HepG2 (cell line): ENCODE measurements at regions not wholly inside any gene's neighbourhood (a gene's known extent, or its start where the extent isn't known, plus 50 kb on each side); places are given as distances from the start of the nearest gene placed in this dataset.

Source experiments
- ATAC-seq: fragments of 200-7000 bp; cut with Tn5 transposase; 3 replicates; pipeline ENCODE4 v1.9.1; 2020; ENCODE audit warnings: mild to moderate bottlenecking, moderate library complexity
- BruUV-seq: library from RNA; stranded (reverse); fragments of 400-500 nt; replicated peaks from 2 replicates; lab custom pipeline; 2021; lab: Mats Ljungman, UMichigan
- CTCF ChIA-PET: fragments of 300-600 bp; formaldehyde crosslinking; extraction: SDS; loops from one replicate; lab custom pipeline; 2021; ENCODE audit warnings: low total read pairs, inconsistent platforms, low intra/inter-chr PET ratio; lab: Yijun Ruan, JAX
- POLR2A ChIA-PET: fragments of 350-600 bp; sonication (Branson Sonifier 250); formaldehyde crosslinking; loops from one replicate; lab custom pipeline; 2020; ENCODE audit warnings: antibody characterized with exemption, inconsistent platforms; lab: Yijun Ruan, JAX
- DNase-seq: peaks from one replicate; pipeline ENCODE4 v3.0.0-alpha.2; 2015; ENCODE audit warnings: low spot score
- FAIRE-seq: peaks from 3 replicates; lab custom pipeline; 2011; peaks lifted over from hg19 to GRCh38; lab: Jason Lieb, UNC
- H2AFZ ChIP-seq: one replicate; pipeline ENCODE4 v1.6.1; 2011; ENCODE audit warnings: low read length, inconsistent platforms
- H3K27ac ChIP-seq: fragments of 300-600 bp; 3 replicates; pipeline ENCODE4 v1.8.0; 2011; ENCODE audit warnings: mixed run types, mild to moderate bottlenecking, mixed read lengths, low read length, inconsistent platforms; ENCODE audit not compliant: insufficient read depth; ENCODE audit errors: extremely low read length
- H3K27me3 ChIP-seq, 2 experiments: fragments of 200-600 bp in 1 of 2; 2 replicates in 1 of 2; 3 replicates in 1 of 2; pipeline versions ENCODE4 v1.6.0 to v1.8.0; 2011; ENCODE audit warnings: low read length in 2 of 2, mild to moderate bottlenecking in 2 of 2, moderate library complexity in 2 of 2, inconsistent platforms in 1 of 2; ENCODE audit not compliant: insufficient read depth in 2 of 2, control insufficient read depth in 1 of 2
- H3K36me3 ChIP-seq, 2 experiments: fragments of 200-600 bp in 1 of 2; replicated peaks in 1 of 2; 2 replicates in 1 of 2; 3 replicates in 1 of 2; pipeline versions ENCODE4 v1.5.1 to v1.8.0; 2011; ENCODE audit warnings: low read length in 2 of 2, inconsistent platforms in 1 of 2; ENCODE audit not compliant: insufficient read depth in 2 of 2, control insufficient read depth in 1 of 2
- H3K4me1 ChIP-seq: 2 replicates; pipeline ENCODE4 v1.5.1; 2012; ENCODE audit warnings: low read length, inconsistent platforms; ENCODE audit not compliant: insufficient read depth
- H3K4me2 ChIP-seq: 2 replicates; pipeline ENCODE4 v1.6.0; 2011; ENCODE audit warnings: low read depth, low read length, inconsistent platforms
- H3K4me3 ChIP-seq, 3 experiments: fragments of 200-600 bp in 1 of 3; sonication (generic), shearing (Covaris generic) in 1 of 3; replicated peaks in 1 of 3; 2 replicates each; pipeline ENCODE4 v1.5.1; 2011 to 2016; ENCODE audit warnings: low read length in 3 of 3, inconsistent platforms in 2 of 3, low read depth in 2 of 3, mild to moderate bottlenecking in 2 of 3, control low read depth in 1 of 3, mixed read lengths in 1 of 3; ENCODE audit not compliant: insufficient read depth in 1 of 3
- H3K79me2 ChIP-seq: one replicate; pipeline ENCODE4 v1.6.1; 2011; ENCODE audit warnings: low read length, inconsistent platforms; ENCODE audit not compliant: insufficient read depth
- H3K9ac ChIP-seq: 2 replicates; pipeline ENCODE4 v1.6.0; 2011; ENCODE audit warnings: mild to moderate bottlenecking, low read depth, low read length, inconsistent platforms; ENCODE audit not compliant: insufficient read depth
- H3K9me3 ChIP-seq: 2 replicates; pipeline ENCODE4 v1.5.1; 2012; ENCODE audit warnings: mild to moderate bottlenecking, low read length
- H4K20me1 ChIP-seq: 2 replicates; pipeline ENCODE4 v1.6.0; 2011; ENCODE audit warnings: inconsistent platforms, mild to moderate bottlenecking, low read length, moderate library complexity; ENCODE audit not compliant: insufficient read depth
- DZIP1 ChIP-seq: sonication (generic); formaldehyde crosslinking; IDR thresholded peaks from 2 replicates; pipeline ENCODE4 v1.5.0; 2020; ENCODE audit warnings: mild to moderate bottlenecking, missing genetic modification reagents
- SIN3A ChIP-seq: IDR thresholded peaks from 2 replicates; pipeline ENCODE4 v1.6.1; 2011; ENCODE audit warnings: low read depth, mild to moderate bottlenecking, control low read depth, low read length, borderline replicate concordance
- TOE1 ChIP-seq: sonication (generic); formaldehyde crosslinking; IDR thresholded peaks from 2 replicates; pipeline ENCODE4 v1.4.0; 2020; ENCODE audit warnings: mild to moderate bottlenecking, missing genetic modification reagents
- ZNF124 ChIP-seq: sonication (generic); formaldehyde crosslinking; IDR thresholded peaks from 2 replicates; pipeline ENCODE4 v1.4.0; 2020; ENCODE audit warnings: missing genetic modification reagents
- ZNF143 ChIP-seq: sonication (generic); formaldehyde crosslinking; IDR thresholded peaks from 2 replicates; pipeline ENCODE4 v1.4.0; 2020; ENCODE audit warnings: missing genetic modification reagents
- ZNF530 ChIP-seq: sonication (generic); formaldehyde crosslinking; IDR thresholded peaks from 2 replicates; pipeline ENCODE4 v1.5.0; 2020; ENCODE audit warnings: low read depth, mild to moderate bottlenecking, missing genetic modification reagents
- WGBS: methylation state at CpG from one replicate; pipeline ENCODE4 v1.1.6; 2017; ENCODE audit warnings: low lambda C conversion rate; 5-methylcytosine and 5-hydroxymethylcytosine counted together
- in situ Hi-C: cut with HindIII; loops from 2 replicates; pipeline ENCODE4 v1.10.0; 2017; ENCODE audit warnings: low pct_unique_long_range_greater_than_20kb; ENCODE audit not compliant: extremely low pct_ligation_motif_present
- intact Hi-C: fragments of 100-400 bp; cut with micrococcal nuclease; formaldehyde crosslinking; loops from one replicate; pipeline ENCODE4 v1.10.0; 2022; ENCODE audit not compliant: unreplicated experiment
- TF ChIP-seq, protein P1 (sequence below): sonication (generic); formaldehyde crosslinking; IDR thresholded peaks from 2 replicates; pipeline ENCODE4 v1.4.0; 2020; ENCODE audit warnings: low read depth, mild to moderate bottlenecking, missing genetic modification reagents

- no peak for TF ChIP-seq ZNF143
Measured at GRCh38 chr1:93815366-93816110, 63.5 kb downstream of the DNTTIP2 start (continued).

DNA sequence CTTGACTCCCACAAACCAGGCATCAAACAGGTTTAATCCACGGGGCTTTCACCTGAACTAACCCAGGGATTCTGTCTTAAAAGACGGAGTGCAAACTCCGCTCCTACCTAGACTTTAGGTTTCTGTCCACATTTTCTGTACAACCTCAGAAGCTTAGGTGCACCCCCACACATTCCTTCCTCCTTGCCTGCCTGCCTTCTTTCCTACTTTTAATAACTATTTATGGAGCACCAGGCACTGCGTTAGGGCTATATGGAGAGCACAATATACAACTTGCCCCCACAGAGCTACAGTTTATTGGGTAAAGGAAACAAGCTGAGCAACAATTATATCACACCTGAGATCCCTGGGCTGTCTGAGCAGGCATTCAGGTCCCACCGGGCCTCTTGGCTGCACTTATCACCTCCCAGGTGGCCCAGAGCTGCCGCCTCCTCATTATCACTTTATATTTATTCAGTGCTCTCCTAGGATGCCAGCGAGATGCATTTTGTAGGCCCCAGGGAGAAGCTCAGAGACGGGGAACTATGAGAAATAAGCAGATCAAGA is 64.1 kb downstream of the DNTTIP2 start:
- no TSS peak for BruUV-seq
- intact Hi-C loops: loop anchor here (1.0 to 5.0 kb wide), 4 partner anchors 30 to 186 kb away; no protein-coding TSS in a partner anchor
- ChIA-PET POLR2A (interaction anchor here (1.5 to 2.7 kb wide), 3 partner anchors 31 to 223 kb away, joined by 5 to 17 read pairs (median 11); no protein-coding TSS in a partner anchor), CTCF (interaction anchor here (0.8 to 7.1 kb wide), 2 partner anchors 80 to 185 kb away, joined by 5 to 89 read pairs; no protein-coding TSS in a partner anchor)
- ATAC-seq: no peak
- FAIRE-seq: no peak
- 87% methylated on average over 8 of the region's 8 CpGs for WGBS
- H3K9me3 ChIP-seq: no peaks in the 10 kb centered on the region
- no peak overlapping the region for H3K9ac ChIP-seq
- H3K4me2 ChIP-seq: no peak overlapping the region
- no peaks in the 10 kb centered on the region for H3K36me3 ChIP-seq
- DNase-seq: no peak
- H3K27me3 ChIP-seq: no peaks in the 10 kb centered on the region
- no peak overlapping the region for H2AFZ ChIP-seq
- TF ChIP-seq SIN3A: no peak
- TF ChIP-seq ZNF530 (CRISPR knock-in tag): no peak
- TF ChIP-seq DZIP1 (CRISPR knock-in tag): no peak
- no peak for TF ChIP-seq TOE1 (CRISPR knock-in tag)
- no peak for TF ChIP-seq ZNF124 (CRISPR knock-in tag)
- TF ChIP-seq, protein P1, sequence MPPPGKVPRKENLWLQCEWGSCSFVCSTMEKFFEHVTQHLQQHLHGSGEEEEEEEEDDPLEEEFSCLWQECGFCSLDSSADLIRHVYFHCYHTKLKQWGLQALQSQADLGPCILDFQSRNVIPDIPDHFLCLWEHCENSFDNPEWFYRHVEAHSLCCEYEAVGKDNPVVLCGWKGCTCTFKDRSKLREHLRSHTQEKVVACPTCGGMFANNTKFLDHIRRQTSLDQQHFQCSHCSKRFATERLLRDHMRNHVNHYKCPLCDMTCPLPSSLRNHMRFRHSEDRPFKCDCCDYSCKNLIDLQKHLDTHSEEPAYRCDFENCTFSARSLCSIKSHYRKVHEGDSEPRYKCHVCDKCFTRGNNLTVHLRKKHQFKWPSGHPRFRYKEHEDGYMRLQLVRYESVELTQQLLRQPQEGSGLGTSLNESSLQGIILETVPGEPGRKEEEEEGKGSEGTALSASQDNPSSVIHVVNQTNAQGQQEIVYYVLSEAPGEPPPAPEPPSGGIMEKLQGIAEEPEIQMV (CRISPR knock-in tag): no peak
- TF ChIP-seq, all 625 proteins: peak for 0
- in situ Hi-C loops: loop anchor here (5.0 kb wide), 1 partner anchor 188 kb away; no protein-coding TSS in a partner anchor
- H3K4me1 ChIP-seq: peaks cover 30% of the 10 kb centered on the region
- H4K20me1 ChIP-seq: no peaks in the 10 kb centered on the region
- H3K27ac ChIP-seq: no peak overlapping the region
- no peak overlapping the region for H3K4me3 ChIP-seq
- H3K79me2 ChIP-seq: no peaks in the 10 kb centered on the region
